ENCODE measurements at regions not wholly inside any gene's neighbourhood (a gene's known extent, or its start where the extent isn't known, plus 50 kb on each side); places are given as distances from the start of the nearest gene placed in this dataset.

DNA sequence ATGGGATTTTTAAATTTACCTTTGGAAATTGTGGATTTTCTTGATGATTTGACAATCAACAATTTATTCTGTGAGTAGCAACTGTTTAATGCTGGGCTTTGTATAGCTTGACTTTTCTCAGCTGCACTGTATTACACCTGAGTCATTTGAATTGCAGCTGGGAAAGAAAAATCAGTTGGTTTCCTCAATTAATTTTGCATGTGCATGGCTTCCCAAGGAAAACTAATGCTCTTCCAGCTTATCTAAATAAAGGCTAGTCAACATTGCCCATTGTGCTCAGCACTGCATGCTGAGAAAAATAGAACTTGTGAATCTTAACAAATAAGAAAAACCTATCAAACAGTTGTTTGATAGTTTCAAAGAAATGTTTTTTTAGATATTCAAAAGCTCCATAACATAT lies 268.3 kb upstream of the CDH20 start:
- H3K9me3 ChIP-seq, result no peaks in the 10 kb centered on the region
- DNase-seq (ENCODE audit: low read depth in 1 of 2, low spot score in 1 of 2), result no peak
- no peaks in the 10 kb centered on the region for H3K4me1 ChIP-seq
- no peak for FAIRE-seq
- ChIA-PET CTCF (no interaction called here), POLR2A (no interaction called here)
- TF ChIP-seq HEYL (CRISPR knock-in tag; IDR thresholded peaks at IDR 0.05), result no peak
- no peak for TF ChIP-seq MAZ (IDR thresholded peaks at IDR 0.05; ENCODE audit: borderline replicate concordance, low read depth, low read length)
- TF ChIP-seq POLR2A (IDR thresholded peaks at IDR 0.05; ENCODE audit: low read length), result no peak
- no peak for TF ChIP-seq EHMT2 (IDR thresholded peaks at IDR 0.05; ENCODE audit: low read depth)
- no peak for TF ChIP-seq RARB (CRISPR knock-in tag; IDR thresholded peaks at IDR 0.05)
- no peak for TF ChIP-seq HOXB13 (CRISPR knock-in tag; IDR thresholded peaks at IDR 0.05; ENCODE audit: low read depth)
- no peak for TF ChIP-seq KDM1A (IDR thresholded peaks at IDR 0.05; ENCODE audit: low read depth)
- no peak for TF ChIP-seq RFX5 (IDR thresholded peaks at IDR 0.05)
- TF ChIP-seq, protein P1, sequence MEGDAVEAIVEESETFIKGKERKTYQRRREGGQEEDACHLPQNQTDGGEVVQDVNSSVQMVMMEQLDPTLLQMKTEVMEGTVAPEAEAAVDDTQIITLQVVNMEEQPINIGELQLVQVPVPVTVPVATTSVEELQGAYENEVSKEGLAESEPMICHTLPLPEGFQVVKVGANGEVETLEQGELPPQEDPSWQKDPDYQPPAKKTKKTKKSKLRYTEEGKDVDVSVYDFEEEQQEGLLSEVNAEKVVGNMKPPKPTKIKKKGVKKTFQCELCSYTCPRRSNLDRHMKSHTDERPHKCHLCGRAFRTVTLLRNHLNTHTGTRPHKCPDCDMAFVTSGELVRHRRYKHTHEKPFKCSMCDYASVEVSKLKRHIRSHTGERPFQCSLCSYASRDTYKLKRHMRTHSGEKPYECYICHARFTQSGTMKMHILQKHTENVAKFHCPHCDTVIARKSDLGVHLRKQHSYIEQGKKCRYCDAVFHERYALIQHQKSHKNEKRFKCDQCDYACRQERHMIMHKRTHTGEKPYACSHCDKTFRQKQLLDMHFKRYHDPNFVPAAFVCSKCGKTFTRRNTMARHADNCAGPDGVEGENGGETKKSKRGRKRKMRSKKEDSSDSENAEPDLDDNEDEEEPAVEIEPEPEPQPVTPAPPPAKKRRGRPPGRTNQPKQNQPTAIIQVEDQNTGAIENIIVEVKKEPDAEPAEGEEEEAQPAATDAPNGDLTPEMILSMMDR (IDR thresholded peaks at IDR 0.05), result no peak
- no peak for TF ChIP-seq RAD21 (conservative IDR thresholded peaks at IDR 0.05 in 1 of 2, IDR thresholded peaks at IDR 0.05 in 1 of 2)
- no peak for TF ChIP-seq HOXA7 (CRISPR knock-in tag; IDR thresholded peaks at IDR 0.05)
- no peak for TF ChIP-seq HOXB5 (CRISPR knock-in tag; IDR thresholded peaks at IDR 0.05)
- H3K4me2 ChIP-seq, result no peak overlapping the region
- H3K4me3 ChIP-seq, result no peak overlapping the region
- H3K27ac ChIP-seq, result no peak overlapping the region
- no peak for ATAC-seq

DNA sequence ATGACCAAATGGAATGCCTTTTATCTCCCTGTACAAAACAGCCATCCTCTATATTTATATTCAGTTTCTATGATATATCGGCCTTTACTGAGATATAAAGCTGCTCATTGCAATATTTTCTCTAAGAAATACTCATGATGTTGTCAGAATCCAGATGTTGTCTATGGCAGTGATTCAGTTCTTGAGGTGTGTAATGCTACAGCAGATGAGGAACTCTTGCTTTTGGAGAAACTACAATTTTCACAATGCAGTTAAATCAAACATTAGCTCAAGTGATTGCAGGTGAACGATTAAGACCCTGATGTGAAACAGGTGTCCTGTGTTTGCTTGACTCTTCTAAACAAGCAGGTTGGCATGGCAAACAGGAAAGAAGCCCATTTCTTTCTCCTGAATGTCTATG lies 256.2 kb upstream of the CDH20 start:
- H3K4me3 ChIP-seq, result no peak overlapping the region
- ChIA-PET CTCF (no interaction called here), POLR2A (interaction anchor here (0.6 kb wide), 1 partner anchor 58 kb away, joined by 4 read pairs; no protein-coding TSS in a partner anchor)
- FAIRE-seq (no peak), ATAC-seq (no peak), DNase-seq (ENCODE audit: low read depth in 1 of 2, low spot score in 1 of 2) (no peak)
- TF ChIP-seq HOXB5 (CRISPR knock-in tag; IDR thresholded peaks at IDR 0.05), result no peak
- no peak for TF ChIP-seq ESRRA (IDR thresholded peaks at IDR 0.05; ENCODE audit: borderline replicate concordance, low read length)
- TF ChIP-seq, protein P1 (IDR thresholded peaks at IDR 0.05), result no peak
- no peak for TF ChIP-seq RARB (CRISPR knock-in tag; IDR thresholded peaks at IDR 0.05)
- TF ChIP-seq NPAS2 (CRISPR knock-in tag; IDR thresholded peaks at IDR 0.05; ENCODE audit: borderline replicate concordance), result no peak
- no peaks in the 10 kb centered on the region for H3K4me1 ChIP-seq
- no peaks in the 10 kb centered on the region for H3K9me3 ChIP-seq
- no peak overlapping the region for H3K27ac ChIP-seq
- H3K4me2 ChIP-seq, result no peak overlapping the region
- 0% methylated on average over 2 of the region's 2 CpGs for WGBS (ENCODE audit: missing lambda C conversion rate)

DNA sequence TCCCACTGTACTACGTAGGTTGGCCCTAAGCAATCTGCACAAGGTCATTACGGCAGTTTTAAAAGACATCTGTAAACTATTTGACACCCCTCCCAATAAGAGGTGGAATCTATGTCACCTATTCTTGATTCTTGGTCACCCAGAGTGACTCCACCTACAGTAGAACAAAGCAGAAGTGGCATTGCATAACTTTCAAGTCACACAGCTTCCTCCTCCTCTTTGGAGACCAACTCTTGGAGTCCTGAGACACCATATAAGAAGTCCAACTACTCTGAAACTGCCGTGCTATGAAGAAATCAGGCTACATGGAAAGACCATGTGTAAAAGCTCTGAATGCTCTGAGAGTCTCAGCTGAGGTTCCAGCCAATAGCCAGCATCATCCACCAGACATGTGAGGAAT lies 253.5 kb upstream of the CDH20 start:
- Histone ChIP-seq H3K4me3 (no peak overlapping the region), H3K27ac (no peak overlapping the region), H3K9me3 (no peaks in the 10 kb centered on the region), H3K4me2 (no peak overlapping the region), H3K4me1 (no peaks in the 10 kb centered on the region)
- DNase-seq (ENCODE audit: low read depth in 1 of 2, low spot score in 1 of 2) (no peak), ATAC-seq (no peak), FAIRE-seq (no peak)
- 12% methylated on average over 3 of the region's 3 CpGs for WGBS (ENCODE audit: missing lambda C conversion rate)
- TF ChIP-seq RAD21 (conservative IDR thresholded peaks at IDR 0.05 in 1 of 2, IDR thresholded peaks at IDR 0.05 in 1 of 2) (no peak), SMC3 (IDR thresholded peaks at IDR 0.05) (no peak), ZNF302 (CRISPR knock-in tag; IDR thresholded peaks at IDR 0.05) (no peak), RFX5 (IDR thresholded peaks at IDR 0.05) (no peak), KDM1A (IDR thresholded peaks at IDR 0.05; ENCODE audit: low read depth) (no peak), ZC3H11A (IDR thresholded peaks at IDR 0.05) (no peak), NFE2L2 (conservative IDR thresholded peaks at IDR 0.05; ENCODE audit: low read length) (no peak), FOXS1 (CRISPR knock-in tag; IDR thresholded peaks at IDR 0.05) (no peak), POLR2A (IDR thresholded peaks at IDR 0.05; ENCODE audit: low read length) (no peak), ZSCAN20 (CRISPR knock-in tag; IDR thresholded peaks at IDR 0.05) (no peak)
- TF ChIP-seq, protein P2, sequence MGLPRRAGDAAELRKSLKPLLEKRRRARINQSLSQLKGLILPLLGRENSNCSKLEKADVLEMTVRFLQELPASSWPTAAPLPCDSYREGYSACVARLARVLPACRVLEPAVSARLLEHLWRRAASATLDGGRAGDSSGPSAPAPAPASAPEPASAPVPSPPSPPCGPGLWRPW (IDR thresholded peaks at IDR 0.05), result no peak
- POLR2A ChIA-PET, result no interaction called here
- CTCF ChIA-PET, result no interaction called here
